Suppressor macrophage treated with lipopolysaccharide for 4 hours (primary cell): ENCODE measurements at regions not wholly inside any gene's neighbourhood (a gene's known extent, or its start where the extent isn't known, plus 50 kb on each side); places are given as distances from the start of the nearest gene placed in this dataset.
"Not testable (repeated sequence)": the region's sequence is repeated elsewhere in the genome, so short reads cannot be mapped to it uniquely, and the experiment has no call there.

Source experiments
- DNase-seq: peaks from one replicate; pipeline ENCODE4 v3.0.0-alpha.2; 2020

- not testable (repeated sequence) for DNase-seq
Observed at GRCh38 chr4:27075603-27076002, 215.0 kb downstream of the STIM2 start.

GRCh38 chr4:27078934-27079455 lies 218.4 kb downstream of the STIM2 start:
- DNase-seq: no peak

GRCh38 chr4:27081675-27082586 lies 221.3 kb downstream of the STIM2 start:
- DNase-seq: no peak

GRCh38 chr4:27082776-27083175 lies 222.1 kb downstream of the STIM2 start:
- DNase-seq: no peak

GRCh38 chr4:27084685-27085361 lies 224.2 kb downstream of the STIM2 start:
- peak; percentile 21 for DNase-seq

- DNase-seq: no peak
Observed at GRCh38 chr4:27085396-27085795, 224.8 kb downstream of the STIM2 start.

GRCh38 chr4:27087306-27088045 lies 226.8 kb downstream of the STIM2 start:
- no peak for DNase-seq

GRCh38 chr4:27088491-27088890 lies 227.8 kb downstream of the STIM2 start:
- peak; percentile 38 for DNase-seq

- DNase-seq: no peak
Observed at GRCh38 chr4:27089186-27089585, 228.5 kb downstream of the STIM2 start.

GRCh38 chr4:27090406-27090805 lies 229.8 kb downstream of the STIM2 start:
- DNase-seq: no peak

- DNase-seq: no peak
Observed at GRCh38 chr4:27094224-27094623, 233.6 kb downstream of the STIM2 start.

- no peak for DNase-seq
Observed at GRCh38 chr4:27094783-27095182, 234.1 kb downstream of the STIM2 start.

- DNase-seq: no peak
Observed at GRCh38 chr4:27096142-27096824, 235.6 kb downstream of the STIM2 start.

GRCh38 chr4:27098034-27098433 lies 237.4 kb downstream of the STIM2 start:
- DNase-seq: no peak

- DNase-seq: no peak
Observed at GRCh38 chr4:27100713-27101112, 240.1 kb downstream of the STIM2 start.

- DNase-seq: no peak
Observed at GRCh38 chr4:27101126-27101525, 240.5 kb downstream of the STIM2 start.

- no peak for DNase-seq
Observed at GRCh38 chr4:27101561-27101960, 240.9 kb downstream of the STIM2 start.

GRCh38 chr4:27111627-27112026 lies 251.0 kb downstream of the STIM2 start:
- no peak for DNase-seq

GRCh38 chr4:27112587-27112986 lies 251.9 kb downstream of the STIM2 start:
- DNase-seq: no peak

- DNase-seq: no peak
Observed at GRCh38 chr4:27115221-27115620, 254.6 kb downstream of the STIM2 start.

- no peak for DNase-seq
Observed at GRCh38 chr4:27117453-27117852, 256.8 kb downstream of the STIM2 start.

GRCh38 chr4:27119239-27119638 lies 258.6 kb downstream of the STIM2 start:
- no peak for DNase-seq

- DNase-seq: no peak
Observed at GRCh38 chr4:27121830-27122229, 261.2 kb downstream of the STIM2 start.
